Natural killer cell (primary cell): ENCODE measurements at regions not wholly inside any gene's neighbourhood (a gene's known extent, or its start where the extent isn't known, plus 50 kb on each side); places are given as distances from the start of the nearest gene placed in this dataset.

Experiments
- ATAC-seq, 3 donors: fragments of 150-1000 bp in 2 of 3; fragments of 200-7000 bp in 1 of 3; cut with Tn5 transposase; 1 replicate in 1 of 3; 2 replicates in 2 of 3; pipeline ENCODE4 v1.10.0; 2021; ENCODE audit warnings: mild to moderate bottlenecking in 2 of 3, moderate library complexity in 2 of 3
- DNase-seq, 2 donors: peaks; one replicate each; pipeline versions ENCODE4 v3.0.0 to v3.0.0-alpha.2; 2013 to 2021; ENCODE audit warnings: mixed read lengths in 1 of 2
- H3K27ac ChIP-seq: one replicate; pipeline ENCODE4 v1.5.1; 2013; ENCODE audit warnings: mild to moderate bottlenecking, low read length
- H3K27me3 ChIP-seq: one replicate; pipeline ENCODE4 v1.6.1; 2013; ENCODE audit warnings: low read length; ENCODE audit not compliant: control insufficient read depth, insufficient read depth
- H3K36me3 ChIP-seq: one replicate; pipeline ENCODE4 v1.6.1; 2013; ENCODE audit warnings: low read length; ENCODE audit not compliant: control insufficient read depth, insufficient read depth
- H3K4me1 ChIP-seq: one replicate; pipeline ENCODE4 v1.6.1; 2013; ENCODE audit warnings: low read length; ENCODE audit not compliant: control insufficient read depth, insufficient read depth
- H3K4me3 ChIP-seq: one replicate; pipeline ENCODE4 v1.5.1; 2013; ENCODE audit warnings: low read length
- H3K9me3 ChIP-seq: one replicate; pipeline ENCODE4 v1.6.1; 2013; ENCODE audit warnings: low read length; ENCODE audit not compliant: control insufficient read depth, insufficient read depth
- H3K27ac Mint-ChIP-seq, 2 donors: one replicate each; pipeline ENCODE4 v1.8.0; 2022; ENCODE audit warnings: mild to moderate bottlenecking in 2 of 2, mixed read lengths in 2 of 2, moderate library complexity in 1 of 2
- H3K27me3 Mint-ChIP-seq, 2 donors: one replicate each; pipeline ENCODE4 v1.8.0; 2022; ENCODE audit warnings: low read depth in 2 of 2, mixed read lengths in 2 of 2
- H3K36me3 Mint-ChIP-seq: one replicate; pipeline ENCODE4 v1.8.0; 2022; ENCODE audit warnings: mixed read lengths
- H3K4me1 Mint-ChIP-seq, 2 donors: one replicate each; pipeline ENCODE4 v1.8.0; 2022; ENCODE audit warnings: mixed read lengths in 2 of 2
- H3K4me3 Mint-ChIP-seq: one replicate; pipeline ENCODE4 v1.8.0; 2022; ENCODE audit warnings: mild to moderate bottlenecking, moderate library complexity, mixed read lengths
- H3K9me3 Mint-ChIP-seq, 2 donors: one replicate each; pipeline ENCODE4 v1.8.0; 2022; ENCODE audit warnings: mixed read lengths in 2 of 2
- WGBS: methylation state at CpG from one replicate; pipeline ENCODE4 v1.1.7; 2013; ENCODE audit warnings: missing lambda C conversion rate; ENCODE audit not compliant: insufficient coverage; 5-methylcytosine and 5-hydroxymethylcytosine counted together
- intact Hi-C: fragments of 100-400 bp; cut with micrococcal nuclease; formaldehyde crosslinking; loops from one replicate; pipeline ENCODE4 v1.14.2; 2022
- TF ChIP-seq, protein P1 (sequence below): fragments of 200-600 bp; IDR thresholded peaks from one replicate; pipeline ENCODE4 v1.8.0; 2022; ENCODE audit warnings: antibody characterized with exemption

GRCh38 chr3:13132281-13132680 is 59.1 kb upstream of the IQSEC1 start:
- WGBS: 80% methylated on average over 4 of the region's 4 CpGs
- Mint-ChIP-seq H3K27me3 (peaks cover 17 to 43% of the 10 kb centered on the region in 2 donors), H3K27ac (no peak overlapping the region), H3K4me1 (no peaks in the 10 kb centered on the region), H3K36me3 (no peaks in the 10 kb centered on the region), H3K4me3 (no peak overlapping the region), H3K9me3 (no peaks in the 10 kb centered on the region)
- Histone ChIP-seq H3K4me3 (no peak overlapping the region), H3K9me3 (no peaks in the 10 kb centered on the region), H3K27me3 (no peaks in the 10 kb centered on the region), H3K4me1 (no peaks in the 10 kb centered on the region), H3K36me3 (no peaks in the 10 kb centered on the region), H3K27ac (no peak overlapping the region)
- no peak for DNase-seq
- intact Hi-C loops: no loop called here
- no peak for ATAC-seq
- TF ChIP-seq, protein P1, sequence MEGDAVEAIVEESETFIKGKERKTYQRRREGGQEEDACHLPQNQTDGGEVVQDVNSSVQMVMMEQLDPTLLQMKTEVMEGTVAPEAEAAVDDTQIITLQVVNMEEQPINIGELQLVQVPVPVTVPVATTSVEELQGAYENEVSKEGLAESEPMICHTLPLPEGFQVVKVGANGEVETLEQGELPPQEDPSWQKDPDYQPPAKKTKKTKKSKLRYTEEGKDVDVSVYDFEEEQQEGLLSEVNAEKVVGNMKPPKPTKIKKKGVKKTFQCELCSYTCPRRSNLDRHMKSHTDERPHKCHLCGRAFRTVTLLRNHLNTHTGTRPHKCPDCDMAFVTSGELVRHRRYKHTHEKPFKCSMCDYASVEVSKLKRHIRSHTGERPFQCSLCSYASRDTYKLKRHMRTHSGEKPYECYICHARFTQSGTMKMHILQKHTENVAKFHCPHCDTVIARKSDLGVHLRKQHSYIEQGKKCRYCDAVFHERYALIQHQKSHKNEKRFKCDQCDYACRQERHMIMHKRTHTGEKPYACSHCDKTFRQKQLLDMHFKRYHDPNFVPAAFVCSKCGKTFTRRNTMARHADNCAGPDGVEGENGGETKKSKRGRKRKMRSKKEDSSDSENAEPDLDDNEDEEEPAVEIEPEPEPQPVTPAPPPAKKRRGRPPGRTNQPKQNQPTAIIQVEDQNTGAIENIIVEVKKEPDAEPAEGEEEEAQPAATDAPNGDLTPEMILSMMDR: no peak

- Mint-ChIP-seq H3K9me3 (no peaks in the 10 kb centered on the region), H3K36me3 (no peaks in the 10 kb centered on the region), H3K27me3 (peaks cover 12 to 31% of the 10 kb centered on the region in 2 donors), H3K27ac (no peak overlapping the region), H3K4me1 (no peaks in the 10 kb centered on the region), H3K4me3 (no peak overlapping the region)
- DNase-seq (no peak), ATAC-seq (no peak)
- H3K4me3 ChIP-seq: no peak overlapping the region
- H3K36me3 ChIP-seq: no peaks in the 10 kb centered on the region
- H3K9me3 ChIP-seq: no peaks in the 10 kb centered on the region
- no peaks in the 10 kb centered on the region for H3K27me3 ChIP-seq
- TF ChIP-seq, protein P1: no peak
- WGBS: 75% methylated on average over 2 of the region's 3 CpGs
- intact Hi-C loops: no loop called here
- H3K27ac ChIP-seq: no peak overlapping the region
- H3K4me1 ChIP-seq: no peaks in the 10 kb centered on the region
These were observed 57.4 kb upstream of the IQSEC1 start for GRCh38 chr3:13130464-13131193.

GRCh38 chr3:13125092-13126015 is 52.1 kb upstream of the IQSEC1 start:
- H3K27ac Mint-ChIP-seq: no peak overlapping the region
- no peak overlapping the region for H3K4me3 Mint-ChIP-seq
- H3K27me3 ChIP-seq: no peaks in the 10 kb centered on the region
- no peaks in the 10 kb centered on the region for H3K4me1 ChIP-seq
- H3K27ac ChIP-seq: no peak overlapping the region
- TF ChIP-seq, protein P1: no peak
- 92% methylated on average over 13 of the region's 13 CpGs for WGBS
- ATAC-seq: no peak
- peaks cover 5 to 8% of the 10 kb centered on the region in 2 donors for H3K27me3 Mint-ChIP-seq
- H3K36me3 Mint-ChIP-seq: no peaks in the 10 kb centered on the region
- H3K4me3 ChIP-seq: no peak overlapping the region
- no peaks in the 10 kb centered on the region for H3K4me1 Mint-ChIP-seq
- no peak for DNase-seq
- no peaks in the 10 kb centered on the region for H3K36me3 ChIP-seq
- H3K9me3 Mint-ChIP-seq: no peaks in the 10 kb centered on the region
- H3K9me3 ChIP-seq: no peaks in the 10 kb centered on the region
- intact Hi-C loops: no loop called here
